Lower leg skin (tissue), 4 donors: ENCODE measurements at regions not wholly inside any gene's neighbourhood (a gene's known extent, or its start where the extent isn't known, plus 50 kb on each side); places are given as distances from the start of the nearest gene placed in this dataset.

Experiments
- DNase-seq, 2 donors: peaks; one replicate each; pipeline ENCODE4 v3.0.0-alpha.2; 2019; ENCODE audit warnings: low spot score in 2 of 2
- H3K4me3 ChIP-seq: fragments of 200-600 bp; sonication (generic); 2 replicates; pipeline ENCODE4 v1.5.1; 2017; ENCODE audit warnings: mild to moderate bottlenecking, low read depth; ENCODE audit not compliant: poor library complexity, severe bottlenecking
- POLR2A ChIP-seq, 2 donors: fragments of 450-650 bp; IDR thresholded peaks; one replicate each; pipeline ENCODE4 v1.6.1; 2016 to 2017; ENCODE audit warnings: antibody characterized with exemption in 2 of 2, mild to moderate bottlenecking in 1 of 2, moderate library complexity in 1 of 2
- WGBS, 2 donors: methylation state at CpG; one replicate each; pipeline ENCODE4 v1.1.5; 2018; 5-methylcytosine and 5-hydroxymethylcytosine counted together
- intact Hi-C: fragments of 100-400 bp; cut with DNase I; formaldehyde crosslinking; loops from one replicate; pipeline ENCODE4 v1.15.0; 2023; ENCODE audit warnings: low total_unique reads
- TF ChIP-seq, protein P1 (sequence below), 3 donors: fragments of 450-650 bp; IDR thresholded peaks; one replicate each; pipeline ENCODE4 v1.5.1; 2016; ENCODE audit warnings: antibody characterized with exemption in 3 of 3, mild to moderate bottlenecking in 3 of 3, moderate library complexity in 2 of 3

DNA sequence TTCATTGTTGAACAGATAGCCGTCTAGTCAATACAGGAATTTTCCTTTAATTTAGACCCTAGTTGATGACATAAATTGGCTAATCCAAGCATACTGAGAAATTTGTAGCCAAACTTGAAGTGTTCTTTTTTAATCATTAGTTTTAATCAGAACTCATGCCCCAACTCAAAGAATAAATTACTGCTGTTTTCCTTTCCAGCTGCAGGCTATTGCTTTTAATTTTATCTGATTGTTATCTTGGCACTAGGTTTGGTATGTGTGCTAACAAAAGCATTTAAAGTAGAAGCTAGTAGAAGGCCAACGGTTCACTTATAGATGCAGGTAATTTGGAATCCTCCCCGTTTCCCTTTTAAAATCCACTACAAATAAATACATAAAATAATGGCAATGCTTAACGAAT is 188.5 kb downstream of the CD109 start:
- DNase-seq, result no peak
- no peak overlapping the region for H3K4me3 ChIP-seq
- intact Hi-C loops, result no loop called here
- TF ChIP-seq, protein P1, sequence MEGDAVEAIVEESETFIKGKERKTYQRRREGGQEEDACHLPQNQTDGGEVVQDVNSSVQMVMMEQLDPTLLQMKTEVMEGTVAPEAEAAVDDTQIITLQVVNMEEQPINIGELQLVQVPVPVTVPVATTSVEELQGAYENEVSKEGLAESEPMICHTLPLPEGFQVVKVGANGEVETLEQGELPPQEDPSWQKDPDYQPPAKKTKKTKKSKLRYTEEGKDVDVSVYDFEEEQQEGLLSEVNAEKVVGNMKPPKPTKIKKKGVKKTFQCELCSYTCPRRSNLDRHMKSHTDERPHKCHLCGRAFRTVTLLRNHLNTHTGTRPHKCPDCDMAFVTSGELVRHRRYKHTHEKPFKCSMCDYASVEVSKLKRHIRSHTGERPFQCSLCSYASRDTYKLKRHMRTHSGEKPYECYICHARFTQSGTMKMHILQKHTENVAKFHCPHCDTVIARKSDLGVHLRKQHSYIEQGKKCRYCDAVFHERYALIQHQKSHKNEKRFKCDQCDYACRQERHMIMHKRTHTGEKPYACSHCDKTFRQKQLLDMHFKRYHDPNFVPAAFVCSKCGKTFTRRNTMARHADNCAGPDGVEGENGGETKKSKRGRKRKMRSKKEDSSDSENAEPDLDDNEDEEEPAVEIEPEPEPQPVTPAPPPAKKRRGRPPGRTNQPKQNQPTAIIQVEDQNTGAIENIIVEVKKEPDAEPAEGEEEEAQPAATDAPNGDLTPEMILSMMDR (IDR thresholded peaks at IDR 0.05), result no peak
- no peak for TF ChIP-seq POLR2A (IDR thresholded peaks at IDR 0.05)
- WGBS, 2 donors, result 31 to 36% methylated on average over 4 of the region's 4 CpGs

- intact Hi-C loops, result no loop called here
- no peak for DNase-seq
- H3K4me3 ChIP-seq, result no peak overlapping the region
- 64 to 65% methylated on average over 8 of the region's 8 CpGs for WGBS, 2 donors
- no peak for TF ChIP-seq POLR2A (IDR thresholded peaks at IDR 0.05)
- TF ChIP-seq, protein P1 (IDR thresholded peaks at IDR 0.05), result no peak
Observed at GRCh38 chr6:73879501-73880293, 183.7 kb downstream of the CD109 start.

DNA sequence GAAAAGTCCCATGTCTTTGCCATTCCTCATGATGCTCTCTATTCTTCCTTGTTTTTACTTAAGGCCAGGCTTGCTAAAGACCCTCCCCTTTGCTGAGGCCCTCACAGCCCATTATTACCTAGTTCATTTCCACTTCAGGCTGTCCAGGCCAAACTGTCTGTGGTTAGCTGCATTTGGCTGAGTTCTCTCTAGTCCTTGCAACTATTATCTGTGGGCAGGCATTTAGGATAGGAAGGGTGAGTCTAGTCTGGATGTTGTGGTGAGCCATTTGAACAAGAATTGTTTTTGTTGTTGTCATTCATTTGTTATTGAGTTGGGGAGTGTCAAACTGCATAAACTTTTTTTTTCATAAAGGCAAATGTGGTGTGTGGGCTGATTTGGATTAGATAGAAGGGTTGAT is 182.4 kb downstream of the CD109 start:
- intact Hi-C loops, result no loop called here
- no peak for TF ChIP-seq POLR2A (IDR thresholded peaks at IDR 0.05)
- TF ChIP-seq, protein P1 (IDR thresholded peaks at IDR 0.05), result no peak
- no peak for DNase-seq
- no peak overlapping the region for H3K4me3 ChIP-seq
